ENCODE measurements at regions not wholly inside any gene's neighbourhood (a gene's known extent, or its start where the extent isn't known, plus 50 kb on each side); places are given as distances from the start of the nearest gene placed in this dataset.

GRCh38 chr3:170780955-170781354, 89.0 kb downstream of the RPL22L1 start:
- intact Hi-C loops (cut with micrococcal nuclease; ENCODE audit: unreplicated experiment): no loop called here
- no peaks in the 10 kb centered on the region for H3K4me1 Mint-ChIP-seq (ENCODE audit: low read depth, unreplicated experiment)
- BruUV-seq (replicated peaks): no TSS peak
- no peak overlapping the region for H3K4me3 Mint-ChIP-seq (ENCODE audit: low read depth, unreplicated experiment)
- H3K36me3 Mint-ChIP-seq (ENCODE audit: insufficient read depth, unreplicated experiment): no peaks in the 10 kb centered on the region
- H3K9me3 Mint-ChIP-seq (ENCODE audit: low read depth, unreplicated experiment): peaks cover 3% of the 10 kb centered on the region
- H3K27ac Mint-ChIP-seq (ENCODE audit: unreplicated experiment): no peak overlapping the region
- peaks cover 34% of the 10 kb centered on the region for H3K27me3 Mint-ChIP-seq (ENCODE audit: unreplicated experiment)
- TF ChIP-seq, protein P1, sequence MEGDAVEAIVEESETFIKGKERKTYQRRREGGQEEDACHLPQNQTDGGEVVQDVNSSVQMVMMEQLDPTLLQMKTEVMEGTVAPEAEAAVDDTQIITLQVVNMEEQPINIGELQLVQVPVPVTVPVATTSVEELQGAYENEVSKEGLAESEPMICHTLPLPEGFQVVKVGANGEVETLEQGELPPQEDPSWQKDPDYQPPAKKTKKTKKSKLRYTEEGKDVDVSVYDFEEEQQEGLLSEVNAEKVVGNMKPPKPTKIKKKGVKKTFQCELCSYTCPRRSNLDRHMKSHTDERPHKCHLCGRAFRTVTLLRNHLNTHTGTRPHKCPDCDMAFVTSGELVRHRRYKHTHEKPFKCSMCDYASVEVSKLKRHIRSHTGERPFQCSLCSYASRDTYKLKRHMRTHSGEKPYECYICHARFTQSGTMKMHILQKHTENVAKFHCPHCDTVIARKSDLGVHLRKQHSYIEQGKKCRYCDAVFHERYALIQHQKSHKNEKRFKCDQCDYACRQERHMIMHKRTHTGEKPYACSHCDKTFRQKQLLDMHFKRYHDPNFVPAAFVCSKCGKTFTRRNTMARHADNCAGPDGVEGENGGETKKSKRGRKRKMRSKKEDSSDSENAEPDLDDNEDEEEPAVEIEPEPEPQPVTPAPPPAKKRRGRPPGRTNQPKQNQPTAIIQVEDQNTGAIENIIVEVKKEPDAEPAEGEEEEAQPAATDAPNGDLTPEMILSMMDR (IDR thresholded peaks at IDR 0.05; ENCODE audit: unreplicated experiment): no peak
- no peak for DNase-seq
- CTCF ChIA-PET: no interaction called here

- Mint-ChIP-seq H3K27ac (ENCODE audit: unreplicated experiment) (no peak overlapping the region), H3K36me3 (ENCODE audit: insufficient read depth, unreplicated experiment) (no peaks in the 10 kb centered on the region), H3K27me3 (ENCODE audit: unreplicated experiment) (peaks cover 30% of the 10 kb centered on the region), H3K4me3 (ENCODE audit: low read depth, unreplicated experiment) (no peak overlapping the region), H3K4me1 (ENCODE audit: low read depth, unreplicated experiment) (no peaks in the 10 kb centered on the region), H3K9me3 (ENCODE audit: low read depth, unreplicated experiment) (peaks cover 3% of the 10 kb centered on the region)
- no TSS peak for BruUV-seq (replicated peaks)
- DNase-seq: no peak
- intact Hi-C loops (cut with micrococcal nuclease; ENCODE audit: unreplicated experiment): no loop called here
- TF ChIP-seq, protein P1 (IDR thresholded peaks at IDR 0.05; ENCODE audit: unreplicated experiment): no peak
- CTCF ChIA-PET: no interaction called here
Observed at GRCh38 chr3:170780471-170780870, 89.5 kb downstream of the RPL22L1 start.

GRCh38 chr3:170778240-170779217, 91.5 kb downstream of the RPL22L1 start:
- Mint-ChIP-seq H3K27ac (ENCODE audit: unreplicated experiment) (no peak overlapping the region), H3K4me3 (ENCODE audit: low read depth, unreplicated experiment) (no peak overlapping the region), H3K27me3 (ENCODE audit: unreplicated experiment) (peaks cover 13% of the 10 kb centered on the region), H3K4me1 (ENCODE audit: low read depth, unreplicated experiment) (no peaks in the 10 kb centered on the region), H3K36me3 (ENCODE audit: insufficient read depth, unreplicated experiment) (no peaks in the 10 kb centered on the region), H3K9me3 (ENCODE audit: low read depth, unreplicated experiment) (peaks cover 3% of the 10 kb centered on the region)
- intact Hi-C loops (cut with micrococcal nuclease; ENCODE audit: unreplicated experiment): no loop called here
- BruUV-seq (replicated peaks): no TSS peak
- CTCF ChIA-PET: no interaction called here
- TF ChIP-seq, protein P1 (IDR thresholded peaks at IDR 0.05; ENCODE audit: unreplicated experiment): no peak
- no peak for DNase-seq

DNA sequence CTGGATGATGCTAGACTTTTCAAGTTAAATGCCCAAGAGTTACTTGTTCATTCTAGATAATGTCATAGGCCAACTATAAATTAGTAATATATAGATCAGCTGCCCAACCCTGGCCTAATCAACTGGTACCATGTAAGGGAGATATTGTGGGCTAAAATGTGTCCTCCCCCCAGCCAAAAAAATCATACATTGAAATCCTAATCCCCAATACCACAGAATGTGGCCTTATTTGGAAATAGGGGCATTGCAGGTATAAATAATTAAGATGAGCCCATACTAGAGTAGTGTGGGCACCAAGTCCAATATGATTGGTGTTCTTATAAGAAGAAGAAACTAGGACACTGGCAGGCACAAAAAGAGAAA, 92.5 kb downstream of the RPL22L1 start:
- intact Hi-C loops (cut with micrococcal nuclease; ENCODE audit: unreplicated experiment): no loop called here
- H3K36me3 Mint-ChIP-seq (ENCODE audit: insufficient read depth, unreplicated experiment): no peaks in the 10 kb centered on the region
- no peak overlapping the region for H3K27ac Mint-ChIP-seq (ENCODE audit: unreplicated experiment)
- TF ChIP-seq, protein P1 (IDR thresholded peaks at IDR 0.05; ENCODE audit: unreplicated experiment): no peak
- no peaks in the 10 kb centered on the region for H3K4me1 Mint-ChIP-seq (ENCODE audit: low read depth, unreplicated experiment)
- BruUV-seq (replicated peaks): no TSS peak
- no peak for DNase-seq
- H3K27me3 Mint-ChIP-seq (ENCODE audit: unreplicated experiment): peaks cover 13% of the 10 kb centered on the region
- CTCF ChIA-PET: no interaction called here
- no peak overlapping the region for H3K4me3 Mint-ChIP-seq (ENCODE audit: low read depth, unreplicated experiment)
- H3K9me3 Mint-ChIP-seq (ENCODE audit: low read depth, unreplicated experiment): peaks cover 3% of the 10 kb centered on the region

Measured in Calu3 (cell line).